ENCODE measurements at regions not wholly inside any gene's neighbourhood (a gene's known extent, or its start where the extent isn't known, plus 50 kb on each side); places are given as distances from the start of the nearest gene placed in this dataset.

DNA sequence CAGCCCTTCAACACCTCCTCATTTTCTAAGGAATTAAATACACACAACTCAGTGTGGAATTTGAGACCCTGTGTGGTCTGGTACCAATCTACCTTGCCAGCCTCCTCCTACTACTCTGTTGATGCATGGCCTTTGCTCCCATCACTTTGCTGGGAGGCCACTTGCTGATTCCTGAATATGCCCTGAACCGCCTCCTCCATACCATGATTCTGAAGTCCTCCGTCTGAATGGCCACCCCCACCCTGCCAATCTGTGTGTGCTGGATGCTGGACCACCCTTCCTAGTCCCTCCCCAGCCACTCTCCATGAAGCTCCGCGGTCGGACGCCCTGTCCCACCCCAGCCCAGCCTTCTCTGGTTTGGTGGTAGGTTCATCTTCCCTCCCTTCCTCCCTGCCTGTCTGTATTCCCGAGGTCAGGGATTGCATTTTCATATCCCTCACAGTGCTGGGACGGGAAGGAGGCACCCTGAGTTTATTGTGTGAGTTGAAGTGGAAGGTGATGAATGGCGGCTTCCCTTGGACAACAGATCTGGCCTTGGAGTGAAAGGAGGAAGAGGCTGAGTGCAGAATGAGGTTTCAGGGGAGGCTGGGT, 138.3 kb downstream of the CDC5L start:
- TF ChIP-seq, protein P1, sequence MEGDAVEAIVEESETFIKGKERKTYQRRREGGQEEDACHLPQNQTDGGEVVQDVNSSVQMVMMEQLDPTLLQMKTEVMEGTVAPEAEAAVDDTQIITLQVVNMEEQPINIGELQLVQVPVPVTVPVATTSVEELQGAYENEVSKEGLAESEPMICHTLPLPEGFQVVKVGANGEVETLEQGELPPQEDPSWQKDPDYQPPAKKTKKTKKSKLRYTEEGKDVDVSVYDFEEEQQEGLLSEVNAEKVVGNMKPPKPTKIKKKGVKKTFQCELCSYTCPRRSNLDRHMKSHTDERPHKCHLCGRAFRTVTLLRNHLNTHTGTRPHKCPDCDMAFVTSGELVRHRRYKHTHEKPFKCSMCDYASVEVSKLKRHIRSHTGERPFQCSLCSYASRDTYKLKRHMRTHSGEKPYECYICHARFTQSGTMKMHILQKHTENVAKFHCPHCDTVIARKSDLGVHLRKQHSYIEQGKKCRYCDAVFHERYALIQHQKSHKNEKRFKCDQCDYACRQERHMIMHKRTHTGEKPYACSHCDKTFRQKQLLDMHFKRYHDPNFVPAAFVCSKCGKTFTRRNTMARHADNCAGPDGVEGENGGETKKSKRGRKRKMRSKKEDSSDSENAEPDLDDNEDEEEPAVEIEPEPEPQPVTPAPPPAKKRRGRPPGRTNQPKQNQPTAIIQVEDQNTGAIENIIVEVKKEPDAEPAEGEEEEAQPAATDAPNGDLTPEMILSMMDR (IDR thresholded peaks at IDR 0.05) = no peak
- no peak for TF ChIP-seq TCF7L2 (IDR thresholded peaks at IDR 0.05; ENCODE audit: low read depth, low read length)
- TF ChIP-seq SIN3A (IDR thresholded peaks at IDR 0.05; ENCODE audit: borderline replicate concordance, insufficient read depth, low read depth, low read length) = no peak
